Karpas-422 (cell line): ENCODE measurements at regions not wholly inside any gene's neighbourhood (a gene's known extent, or its start where the extent isn't known, plus 50 kb on each side); places are given as distances from the start of the nearest gene placed in this dataset.
"Not testable (repeated sequence)": the region's sequence is repeated elsewhere in the genome, so short reads cannot be mapped to it uniquely, and the experiment has no call there.

Experiments used
- DNase-seq: peaks from one replicate; pipeline ENCODE4 v3.0.0-alpha.2; 2015
- H2AFZ ChIP-seq: fragments of 200-600 bp; sonication (generic); 2 replicates; pipeline ENCODE4 v1.6.1; 2014; ENCODE audit warnings: antibody characterized with exemption, low read length, mixed read lengths
- H3K27ac ChIP-seq: fragments of 200-600 bp; sonication (generic); 2 replicates; pipeline ENCODE4 v1.5.1; 2014; ENCODE audit warnings: mild to moderate bottlenecking, low read length, moderate library complexity
- H3K27me3 ChIP-seq: fragments of 200-600 bp; sonication (generic); 2 replicates; pipeline ENCODE4 v1.6.1; 2014; ENCODE audit warnings: low read length, mixed read lengths
- H3K36me3 ChIP-seq: fragments of 200-600 bp; sonication (generic); 2 replicates; pipeline ENCODE4 v1.6.1; 2014; ENCODE audit warnings: low read length, mixed read lengths; ENCODE audit not compliant: insufficient read depth
- H3K4me1 ChIP-seq: fragments of 200-600 bp; sonication (generic); 2 replicates; pipeline ENCODE4 v1.6.1; 2014; ENCODE audit warnings: mild to moderate bottlenecking, low read length, mixed read lengths
- H3K4me2 ChIP-seq: fragments of 200-600 bp; sonication (generic); 2 replicates; pipeline ENCODE4 v1.6.1; 2014; ENCODE audit warnings: low read length, low read depth, mild to moderate bottlenecking; ENCODE audit not compliant: poor library complexity, severe bottlenecking
- H3K4me3 ChIP-seq: fragments of 200-600 bp; sonication (generic); 2 replicates; pipeline ENCODE4 v1.5.1; 2014; ENCODE audit warnings: mild to moderate bottlenecking, antibody characterized with exemption, low read length, mixed read lengths
- H3K79me2 ChIP-seq: fragments of 200-600 bp; sonication (generic); 2 replicates; pipeline ENCODE4 v1.6.1; 2014; ENCODE audit warnings: mild to moderate bottlenecking, low read length, mixed read lengths
- H3K9ac ChIP-seq: fragments of 200-600 bp; sonication (generic); 2 replicates; pipeline ENCODE4 v1.6.0; 2014; ENCODE audit warnings: low read length
- H3K9me2 ChIP-seq: fragments of 200-600 bp; sonication (generic), shearing (Covaris generic); replicated peaks from 2 replicates; pipeline ENCODE4 v1.6.0; 2014; ENCODE audit warnings: mild to moderate bottlenecking, low read length, moderate library complexity; ENCODE audit not compliant: insufficient read depth
- H3K9me3 ChIP-seq: fragments of 300-700, 200-600 bp; sonication (generic); 2 replicates; pipeline ENCODE4 v1.6.1; 2014; ENCODE audit warnings: low read length, mixed read lengths
- H4K20me1 ChIP-seq: fragments of 200-600 bp; sonication (generic); 2 replicates; pipeline ENCODE4 v1.6.1; 2014; ENCODE audit warnings: mild to moderate bottlenecking, antibody characterized with exemption, low read length, low read depth; ENCODE audit not compliant: insufficient read depth

GRCh38 chr9:120307599-120307998 is 272.4 kb downstream of the CDK5RAP2 start:
- no peak overlapping the region for H3K27ac ChIP-seq
- no peak overlapping the region for H3K4me3 ChIP-seq
- H3K4me1 ChIP-seq = no peaks in the 10 kb centered on the region
- no peak for DNase-seq
- H3K9ac ChIP-seq = no peak overlapping the region
- no peaks in the 10 kb centered on the region for H3K9me2 ChIP-seq
- no peaks in the 10 kb centered on the region for H3K79me2 ChIP-seq
- no peak overlapping the region for H2AFZ ChIP-seq
- no peaks in the 10 kb centered on the region for H4K20me1 ChIP-seq
- peaks cover 3% of the 10 kb centered on the region; the same call in 1 of the 2 replicates for H3K27me3 ChIP-seq
- no peaks in the 10 kb centered on the region for H3K36me3 ChIP-seq
- no peak overlapping the region for H3K4me2 ChIP-seq
- no peaks in the 10 kb centered on the region for H3K9me3 ChIP-seq

- Histone ChIP-seq H3K9ac (no peak overlapping the region), H3K27me3 (peaks cover 3% of the 10 kb centered on the region; the same call in 1 of the 2 replicates), H3K4me3 (no peak overlapping the region), H3K36me3 (no peaks in the 10 kb centered on the region), H3K4me1 (no peaks in the 10 kb centered on the region), H3K9me3 (no peaks in the 10 kb centered on the region), H3K4me2 (no peak overlapping the region), H3K9me2 (no peaks in the 10 kb centered on the region), H2AFZ (no peak overlapping the region), H3K27ac (no peak overlapping the region), H4K20me1 (no peaks in the 10 kb centered on the region), H3K79me2 (no peaks in the 10 kb centered on the region)
- DNase-seq = peak; percentile 22
These were observed 273.4 kb downstream of the CDK5RAP2 start for GRCh38 chr9:120306561-120306960.

- peak; percentile 12 for DNase-seq
- no peak overlapping the region for H3K27ac ChIP-seq
- H3K36me3 ChIP-seq = no peaks in the 10 kb centered on the region
- H3K9me3 ChIP-seq = no peaks in the 10 kb centered on the region
- H2AFZ ChIP-seq = no peak overlapping the region
- no peak overlapping the region for H3K4me3 ChIP-seq
- no peaks in the 10 kb centered on the region for H3K4me1 ChIP-seq
- H4K20me1 ChIP-seq = no peaks in the 10 kb centered on the region
- H3K27me3 ChIP-seq = peaks cover 3% of the 10 kb centered on the region; the same call in 1 of the 2 replicates
- no peaks in the 10 kb centered on the region for H3K9me2 ChIP-seq
- H3K9ac ChIP-seq = no peak overlapping the region
- H3K4me2 ChIP-seq = no peak overlapping the region
- H3K79me2 ChIP-seq = no peaks in the 10 kb centered on the region
These were observed 273.9 kb downstream of the CDK5RAP2 start for GRCh38 chr9:120306088-120306487.

GRCh38 chr9:120304896-120305295 is 275.1 kb downstream of the CDK5RAP2 start:
- H3K9ac ChIP-seq, H3K4me2 ChIP-seq, H3K36me3 ChIP-seq, DNase-seq, H2AFZ ChIP-seq, H3K4me3 ChIP-seq, H4K20me1 ChIP-seq, H3K4me1 ChIP-seq, H3K9me2 ChIP-seq, H3K27ac ChIP-seq, H3K9me3 ChIP-seq, H3K79me2 ChIP-seq, H3K27me3 ChIP-seq: not testable (repeated sequence)

GRCh38 chr9:120303519-120303918 is 276.4 kb downstream of the CDK5RAP2 start:
- no peaks in the 10 kb centered on the region for H3K9me2 ChIP-seq
- no peak overlapping the region for H3K9ac ChIP-seq
- H3K36me3 ChIP-seq = no peaks in the 10 kb centered on the region
- no peak overlapping the region for H3K4me2 ChIP-seq
- H2AFZ ChIP-seq = no peak overlapping the region
- H3K9me3 ChIP-seq = no peaks in the 10 kb centered on the region
- H3K79me2 ChIP-seq = no peaks in the 10 kb centered on the region
- peaks cover 3% of the 10 kb centered on the region; the same call in 1 of the 2 replicates for H3K27me3 ChIP-seq
- H4K20me1 ChIP-seq = no peaks in the 10 kb centered on the region
- no peak overlapping the region for H3K27ac ChIP-seq
- no peak for DNase-seq
- no peak overlapping the region for H3K4me3 ChIP-seq
- no peaks in the 10 kb centered on the region for H3K4me1 ChIP-seq

GRCh38 chr9:120299785-120300184 is 280.2 kb downstream of the CDK5RAP2 start:
- Histone ChIP-seq H3K4me2 (no peak overlapping the region), H3K9me3 (no peaks in the 10 kb centered on the region), H2AFZ (no peak overlapping the region), H3K9ac (no peak overlapping the region), H4K20me1 (no peaks in the 10 kb centered on the region), H3K79me2 (no peaks in the 10 kb centered on the region), H3K36me3 (no peaks in the 10 kb centered on the region), H3K27ac (no peak overlapping the region), H3K4me1 (no peaks in the 10 kb centered on the region), H3K27me3 (peaks cover 3% of the 10 kb centered on the region; the same call in 1 of the 2 replicates), H3K9me2 (no peaks in the 10 kb centered on the region), H3K4me3 (no peak overlapping the region)
- DNase-seq = peak; percentile 51

- peak; percentile 21 for DNase-seq
- H3K79me2 ChIP-seq = no peaks in the 10 kb centered on the region
- H3K4me1 ChIP-seq = no peaks in the 10 kb centered on the region
- no peak overlapping the region for H2AFZ ChIP-seq
- no peak overlapping the region for H3K4me3 ChIP-seq
- no peak overlapping the region for H3K27ac ChIP-seq
- H3K27me3 ChIP-seq = no peaks in the 10 kb centered on the region
- no peaks in the 10 kb centered on the region for H3K36me3 ChIP-seq
- H4K20me1 ChIP-seq = no peaks in the 10 kb centered on the region
- no peak overlapping the region for H3K4me2 ChIP-seq
- H3K9me3 ChIP-seq = no peaks in the 10 kb centered on the region
- no peaks in the 10 kb centered on the region for H3K9me2 ChIP-seq
- H3K9ac ChIP-seq = no peak overlapping the region
These were observed 286.0 kb downstream of the CDK5RAP2 start for GRCh38 chr9:120294003-120294402.

GRCh38 chr9:120292606-120293005 is 287.4 kb downstream of the CDK5RAP2 start:
- Histone ChIP-seq H2AFZ (no peak overlapping the region), H3K27ac (no peak overlapping the region), H3K4me2 (no peak overlapping the region), H4K20me1 (no peaks in the 10 kb centered on the region), H3K27me3 (no peaks in the 10 kb centered on the region), H3K9ac (no peak overlapping the region), H3K4me3 (no peak overlapping the region), H3K9me2 (no peaks in the 10 kb centered on the region), H3K9me3 (no peaks in the 10 kb centered on the region), H3K4me1 (no peaks in the 10 kb centered on the region), H3K79me2 (no peaks in the 10 kb centered on the region), H3K36me3 (no peaks in the 10 kb centered on the region)
- DNase-seq = peak; percentile 32

GRCh38 chr9:120291050-120291449 is 288.9 kb downstream of the CDK5RAP2 start:
- H3K9me2 ChIP-seq = no peaks in the 10 kb centered on the region
- H3K27ac ChIP-seq = no peak overlapping the region
- H3K9ac ChIP-seq = no peak overlapping the region
- no peaks in the 10 kb centered on the region for H3K27me3 ChIP-seq
- H3K9me3 ChIP-seq = no peaks in the 10 kb centered on the region
- H3K36me3 ChIP-seq = no peaks in the 10 kb centered on the region
- H3K4me2 ChIP-seq = no peak overlapping the region
- no peak overlapping the region for H3K4me3 ChIP-seq
- H4K20me1 ChIP-seq = no peaks in the 10 kb centered on the region
- DNase-seq = no peak
- no peaks in the 10 kb centered on the region for H3K79me2 ChIP-seq
- no peak overlapping the region for H2AFZ ChIP-seq
- H3K4me1 ChIP-seq = no peaks in the 10 kb centered on the region
